ENCODE measurements at regions not wholly inside any gene's neighbourhood (a gene's known extent, or its start where the extent isn't known, plus 50 kb on each side); places are given as distances from the start of the nearest gene placed in this dataset.

- Histone ChIP-seq H2AFZ (no peak overlapping the region), H3K79me2 (ENCODE audit: low read depth) (no peaks in the 10 kb centered on the region), H3F3A (ENCODE audit: insufficient read depth, low read depth) (no peaks in the 10 kb centered on the region), H3K9me2 (ENCODE audit: insufficient read depth) (no peaks in the 10 kb centered on the region), H3K4me1 (replicated peaks; ENCODE audit: insufficient read depth) (0 out of 2 replicates have a peak, but pooled peaks cover 9% of the 10 kb centered on the region), H3K27me3 (ENCODE audit: insufficient read depth, low read depth) (no peaks in the 10 kb centered on the region), H4K20me1 (ENCODE audit: insufficient read depth) (no peaks in the 10 kb centered on the region), H3K27ac (no peak overlapping the region), H3K4me3 (no peak overlapping the region), H3K9me3 (ENCODE audit: insufficient read depth, low read depth) (no peaks in the 10 kb centered on the region), H3K4me2 (no peak overlapping the region), H3K36me3 (ENCODE audit: low read depth) (no peaks in the 10 kb centered on the region)
- ChIA-PET POLR2A (ENCODE audit: unreplicated experiment) (no interaction called here), CTCF (no interaction called here)
- no peak for TF ChIP-seq EZH2 (IDR thresholded peaks at IDR 0.05; ENCODE audit: low read depth)
- TF ChIP-seq CTCF (conservative IDR thresholded peaks at IDR 0.05) = no peak
- no TSS peak for BruUV-seq (replicated peaks)
- DNase-seq = no peak
- intact Hi-C loops (cut with micrococcal nuclease; ENCODE audit: unreplicated experiment) = no loop called here
These were observed 114.1 kb downstream of the RND3 start for GRCh38 chr2:150373374-150373773.

- Histone ChIP-seq H3K27me3 (ENCODE audit: insufficient read depth, low read depth) (no peaks in the 10 kb centered on the region), H3F3A (ENCODE audit: insufficient read depth, low read depth) (no peaks in the 10 kb centered on the region), H3K27ac (no peak overlapping the region), H3K4me1 (replicated peaks; ENCODE audit: insufficient read depth) (0 out of 2 replicates have a peak, but pooled peaks cover under 1% of the 10 kb centered on the region), H3K9me3 (ENCODE audit: insufficient read depth, low read depth) (no peaks in the 10 kb centered on the region), H3K9me2 (ENCODE audit: insufficient read depth) (no peaks in the 10 kb centered on the region), H3K4me2 (no peak overlapping the region), H3K36me3 (ENCODE audit: low read depth) (no peaks in the 10 kb centered on the region), H3K79me2 (ENCODE audit: low read depth) (no peaks in the 10 kb centered on the region), H2AFZ (no peak overlapping the region), H4K20me1 (ENCODE audit: insufficient read depth) (no peaks in the 10 kb centered on the region), H3K4me3 (no peak overlapping the region)
- DNase-seq = no peak
- ChIA-PET CTCF (no interaction called here), POLR2A (ENCODE audit: unreplicated experiment) (no interaction called here)
- intact Hi-C loops (cut with micrococcal nuclease; ENCODE audit: unreplicated experiment) = no loop called here
- no TSS peak for BruUV-seq (replicated peaks)
- no peak for TF ChIP-seq EZH2 (IDR thresholded peaks at IDR 0.05; ENCODE audit: low read depth)
These were observed 116.2 kb downstream of the RND3 start for GRCh38 chr2:150371044-150371818.

- no peaks in the 10 kb centered on the region for H3K9me3 ChIP-seq (ENCODE audit: insufficient read depth, low read depth)
- POLR2A ChIA-PET (ENCODE audit: unreplicated experiment) = interaction anchor here (0.6 kb wide), 1 partner anchor 376 kb away, joined by 3 read pairs; no protein-coding TSS in a partner anchor
- intact Hi-C loops (cut with micrococcal nuclease; ENCODE audit: unreplicated experiment) = no loop called here
These were observed 116.9 kb downstream of the RND3 start for GRCh38 chr2:150370561-150370960.

More at GRCh38 chr2:150370561-150370960, 116.9 kb downstream of the RND3 start:
- DNase-seq = no peak
- Histone ChIP-seq H3K27ac (no peak overlapping the region), H3K4me2 (no peak overlapping the region), H3F3A (ENCODE audit: insufficient read depth, low read depth) (no peaks in the 10 kb centered on the region), H3K4me1 (replicated peaks; ENCODE audit: insufficient read depth) (no peaks in the 10 kb centered on the region), H3K4me3 (no peak overlapping the region), H2AFZ (no peak overlapping the region), H3K79me2 (ENCODE audit: low read depth) (no peaks in the 10 kb centered on the region), H3K27me3 (ENCODE audit: insufficient read depth, low read depth) (no peaks in the 10 kb centered on the region), H4K20me1 (ENCODE audit: insufficient read depth) (no peaks in the 10 kb centered on the region), H3K9me2 (ENCODE audit: insufficient read depth) (no peaks in the 10 kb centered on the region), H3K36me3 (ENCODE audit: low read depth) (no peaks in the 10 kb centered on the region)
- no TSS peak for BruUV-seq (replicated peaks)
- CTCF ChIA-PET = no interaction called here
- TF ChIP-seq EZH2 (IDR thresholded peaks at IDR 0.05; ENCODE audit: low read depth) = no peak
- TF ChIP-seq CTCF (conservative IDR thresholded peaks at IDR 0.05) = no peak

Data from PC-9 (cell line).